GM18870 (cell line): ENCODE measurements at regions not wholly inside any gene's neighbourhood (a gene's known extent, or its start where the extent isn't known, plus 50 kb on each side); places are given as distances from the start of the nearest gene placed in this dataset.

Source experiments
- ATAC-seq: cut with Tn5 transposase; IDR thresholded peaks from one replicate; pipeline ENCODE4 v1.9.1; 2021; ENCODE audit warnings: moderate library complexity; ENCODE audit not compliant: unreplicated experiment

DNA sequence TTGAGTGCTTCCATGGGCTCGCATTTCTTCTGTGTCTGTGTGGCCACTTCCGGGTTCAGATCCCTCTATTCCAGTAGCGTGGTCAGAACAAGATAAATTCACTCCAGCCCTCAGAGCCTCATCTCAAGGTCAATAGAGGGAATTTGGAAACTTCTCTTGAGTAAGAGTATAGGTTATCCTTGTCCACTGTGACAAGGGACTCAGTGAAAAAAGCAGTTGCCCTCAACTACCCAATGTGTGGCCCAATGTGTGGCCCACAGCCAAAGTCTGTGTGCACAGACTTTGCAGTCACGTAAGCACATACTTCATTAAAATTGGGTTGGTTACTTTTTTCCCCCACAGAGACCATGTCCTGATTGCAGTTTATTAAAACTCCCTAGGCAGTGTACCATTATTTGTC lies 305.6 kb upstream of the SEMA6D start:
- ATAC-seq: no peak

DNA sequence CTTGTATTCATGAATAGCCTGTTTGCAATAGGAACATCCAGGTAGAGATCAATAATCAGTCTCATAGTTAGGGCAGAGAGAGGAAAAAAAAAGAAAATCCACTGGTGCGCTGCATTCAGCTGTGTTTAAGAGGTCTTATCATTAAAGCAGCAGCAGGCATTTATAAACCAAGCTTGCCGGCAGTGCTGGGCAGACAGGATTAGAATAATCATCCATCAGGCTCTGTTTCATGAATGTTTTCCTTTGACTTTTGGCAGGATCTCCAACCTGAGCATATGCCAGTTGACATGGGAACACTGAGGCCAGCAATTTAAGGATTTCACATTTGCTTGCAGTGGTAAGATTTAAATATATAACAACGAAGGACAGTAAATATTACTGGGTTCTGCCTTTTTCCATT lies 305.2 kb upstream of the SEMA6D start:
- ATAC-seq: no peak

DNA sequence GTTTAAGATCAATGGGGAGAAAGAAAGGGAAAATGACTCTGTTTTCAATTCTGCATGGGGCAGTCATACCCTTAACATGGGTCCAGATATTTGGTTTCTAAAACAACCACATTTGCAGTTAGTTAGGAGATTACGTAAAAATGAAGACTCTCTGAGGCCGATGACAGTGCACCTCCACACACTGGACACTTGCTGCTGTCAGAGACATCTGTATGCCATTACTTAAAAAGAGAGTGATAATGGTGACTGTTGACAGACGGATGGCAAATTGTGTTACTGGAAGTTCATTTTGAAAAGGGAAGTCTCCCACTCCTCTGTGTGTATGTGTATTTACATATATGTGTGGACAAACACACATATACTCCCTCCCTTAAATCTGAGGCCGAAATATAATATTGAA lies 304.5 kb upstream of the SEMA6D start:
- no peak for ATAC-seq

DNA sequence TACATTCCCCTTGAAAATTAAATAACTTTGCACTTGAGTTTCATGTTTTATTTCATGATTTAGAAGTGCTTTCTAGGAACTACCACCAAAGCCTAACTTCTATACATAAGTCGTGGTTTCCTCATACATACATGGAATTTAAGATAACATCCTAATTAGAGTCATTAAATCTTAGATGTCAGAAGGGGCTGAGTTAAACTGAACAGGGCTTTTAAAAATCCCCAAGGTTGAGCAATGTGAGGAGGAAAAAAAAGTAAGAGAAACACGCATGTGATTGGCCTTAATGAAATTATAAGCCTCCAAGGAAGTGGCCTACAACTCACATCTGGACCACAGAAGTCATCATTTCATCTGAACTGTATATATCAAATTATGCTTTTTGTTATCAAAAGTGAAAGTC lies 303.1 kb upstream of the SEMA6D start:
- ATAC-seq: no peak

DNA sequence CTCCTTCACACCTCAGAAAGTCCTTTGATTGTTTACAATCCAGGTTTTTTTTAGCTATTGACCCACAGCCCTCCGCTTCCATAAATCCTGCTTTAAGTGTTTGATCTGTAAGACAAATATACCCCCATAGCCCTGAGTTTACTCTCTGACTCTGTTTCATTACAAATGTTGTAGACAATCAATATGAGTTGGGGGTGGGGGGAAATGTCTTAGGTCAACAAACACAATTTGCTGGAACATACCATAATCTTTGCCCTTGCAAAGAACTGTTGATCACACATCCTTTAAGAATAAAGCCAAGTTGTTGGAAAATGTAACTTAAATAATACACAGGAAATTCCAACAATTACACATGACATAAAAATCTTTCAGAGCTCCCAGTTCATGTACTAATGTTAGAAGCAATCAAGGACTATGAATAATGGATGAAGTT lies 301.8 kb upstream of the SEMA6D start:
- no peak for ATAC-seq

DNA sequence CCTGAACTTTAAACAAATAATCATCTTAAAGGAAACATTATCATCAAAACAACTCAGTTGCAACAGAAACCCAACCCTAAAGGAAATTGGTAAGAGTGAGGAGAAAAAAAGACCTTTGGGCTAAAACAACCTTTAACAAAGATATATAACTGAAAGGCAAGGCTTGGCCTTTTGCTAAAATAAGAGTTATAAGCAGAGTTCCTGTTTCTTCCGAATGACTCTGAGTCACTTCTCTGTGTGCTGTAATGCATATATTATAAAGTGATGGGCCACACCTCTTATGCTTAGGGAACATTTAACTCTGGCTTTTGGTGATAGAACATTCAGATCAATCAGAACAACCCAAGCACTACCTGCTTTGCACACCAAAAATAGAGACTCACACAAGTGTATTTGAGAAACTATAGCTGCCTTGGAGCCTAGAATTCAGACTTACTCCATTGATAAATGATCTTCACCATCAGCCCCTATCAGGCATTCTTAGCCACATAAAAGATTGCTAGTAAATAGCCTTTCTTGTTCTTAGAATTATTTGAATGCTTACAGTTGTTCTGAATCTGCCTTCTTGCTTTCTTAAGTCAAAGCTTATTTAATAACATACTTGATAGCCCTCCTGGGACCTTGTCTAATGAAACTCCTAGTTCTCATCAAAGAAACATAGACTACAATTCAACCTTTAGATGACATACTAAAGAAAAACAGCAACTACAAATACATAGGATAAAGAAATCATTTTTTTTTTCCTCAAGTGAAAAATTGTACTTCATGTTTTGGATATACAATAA lies 294.2 kb upstream of the SEMA6D start:
- ATAC-seq: no peak

DNA sequence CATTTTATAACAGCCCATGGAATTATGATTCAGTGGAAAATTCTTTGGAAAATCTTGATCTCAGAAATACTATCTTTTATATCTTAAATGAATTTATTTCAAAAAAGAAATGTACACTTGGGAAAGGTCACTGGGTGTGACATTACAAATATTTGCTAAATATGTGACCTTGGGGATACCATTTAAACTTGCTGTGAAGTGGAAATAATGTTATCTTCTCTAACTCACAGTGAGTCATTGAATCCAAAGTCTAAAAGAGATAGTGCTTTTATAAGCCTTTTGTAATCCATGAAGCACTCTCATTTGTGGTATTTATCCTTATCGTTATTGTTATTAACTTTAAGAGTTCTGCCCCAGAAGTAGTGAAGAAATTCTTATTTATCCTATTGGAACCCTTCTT lies 289.8 kb upstream of the SEMA6D start:
- no peak for ATAC-seq

DNA sequence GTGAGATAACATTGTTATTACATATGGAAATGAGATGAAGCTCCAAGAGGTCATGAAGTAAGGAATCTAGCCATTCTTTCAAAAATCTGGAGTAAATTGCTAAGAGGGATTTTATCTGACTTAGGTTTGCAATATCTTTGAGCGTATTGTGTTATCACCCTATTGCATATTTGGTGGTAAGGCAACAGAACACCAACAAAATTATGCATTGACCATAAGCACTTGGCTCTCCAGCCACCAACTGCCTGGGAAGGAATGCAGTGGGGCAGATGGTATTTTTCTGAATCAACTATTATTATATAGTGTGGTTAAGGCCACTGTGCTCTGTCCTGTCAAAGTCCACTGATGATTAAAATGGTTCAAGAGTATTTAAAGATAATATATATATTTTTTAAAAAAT lies 287.9 kb upstream of the SEMA6D start:
- no peak for ATAC-seq

DNA sequence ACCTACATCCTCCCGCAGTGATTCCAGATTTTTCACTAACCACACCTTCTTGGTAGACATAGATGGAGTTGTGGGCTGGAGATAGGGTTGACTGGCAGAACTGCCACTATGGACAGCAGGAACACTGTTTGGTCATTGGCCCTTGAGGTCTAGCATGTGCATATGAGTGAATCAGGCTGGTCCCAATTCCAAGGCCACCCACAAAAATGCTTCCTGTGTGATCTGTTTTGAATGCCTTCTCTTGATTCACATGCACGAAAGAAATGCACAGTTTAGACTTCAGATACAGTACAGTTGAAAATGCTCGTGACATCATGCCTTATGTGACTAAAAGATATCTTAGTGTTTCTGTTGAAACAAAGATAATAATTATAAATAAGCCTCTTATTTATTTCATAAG lies 285.8 kb upstream of the SEMA6D start:
- ATAC-seq: no peak

DNA sequence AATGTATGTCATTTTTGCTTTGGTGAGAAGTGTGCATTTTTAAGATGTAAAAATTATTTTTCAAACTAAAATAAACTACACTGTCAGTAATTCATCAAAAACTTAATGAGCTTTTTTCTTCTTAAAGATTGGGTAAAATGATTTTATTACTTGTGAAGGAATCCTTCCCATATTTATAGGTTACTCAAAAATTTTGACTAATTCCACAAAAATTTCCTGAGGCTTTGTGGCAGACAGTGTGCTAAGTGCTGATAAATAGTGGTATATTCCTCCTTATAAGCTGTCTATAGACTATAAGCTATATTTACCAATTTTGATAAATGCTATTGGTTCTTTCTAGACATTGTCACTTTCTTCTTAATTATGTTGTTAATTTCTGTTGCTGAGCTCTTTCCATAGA lies 284.5 kb upstream of the SEMA6D start:
- no peak for ATAC-seq

DNA sequence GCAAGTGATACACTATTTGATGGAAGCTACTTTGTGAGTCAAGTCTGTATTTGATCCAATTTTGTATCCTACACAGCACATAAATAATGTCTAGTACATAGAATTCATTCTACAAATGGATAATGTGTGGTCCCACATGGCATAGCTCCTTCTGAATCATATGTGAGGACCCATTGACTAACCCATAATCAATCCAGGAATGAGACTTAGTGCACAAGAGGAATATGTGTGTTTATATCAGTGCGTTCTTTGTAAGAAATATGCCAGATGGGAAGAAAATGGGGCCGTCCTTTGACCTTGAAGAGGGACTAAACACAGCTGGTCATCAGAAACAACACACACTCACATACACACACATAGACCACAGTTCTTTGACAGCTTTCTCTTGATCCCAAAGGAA lies 282.7 kb upstream of the SEMA6D start:
- no peak for ATAC-seq

DNA sequence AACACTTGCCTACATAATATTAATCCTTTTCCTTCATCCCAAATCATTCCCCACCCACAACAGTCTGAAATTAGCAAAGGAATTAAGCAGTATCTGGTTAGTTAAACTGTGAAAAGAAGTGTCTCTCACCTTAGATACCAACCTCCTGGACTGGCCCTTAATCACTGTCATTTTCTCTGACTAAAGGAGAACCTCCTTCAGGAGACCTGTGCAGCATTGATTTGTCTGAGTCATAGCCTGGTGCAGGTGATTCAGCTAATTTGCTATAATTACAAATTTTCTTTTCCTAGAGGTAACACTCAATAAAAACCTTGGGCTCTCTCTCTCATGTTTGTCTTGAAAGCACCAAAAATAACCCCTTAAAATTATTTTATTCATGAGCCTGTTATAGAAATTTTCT lies 279.8 kb upstream of the SEMA6D start:
- ATAC-seq: no peak

DNA sequence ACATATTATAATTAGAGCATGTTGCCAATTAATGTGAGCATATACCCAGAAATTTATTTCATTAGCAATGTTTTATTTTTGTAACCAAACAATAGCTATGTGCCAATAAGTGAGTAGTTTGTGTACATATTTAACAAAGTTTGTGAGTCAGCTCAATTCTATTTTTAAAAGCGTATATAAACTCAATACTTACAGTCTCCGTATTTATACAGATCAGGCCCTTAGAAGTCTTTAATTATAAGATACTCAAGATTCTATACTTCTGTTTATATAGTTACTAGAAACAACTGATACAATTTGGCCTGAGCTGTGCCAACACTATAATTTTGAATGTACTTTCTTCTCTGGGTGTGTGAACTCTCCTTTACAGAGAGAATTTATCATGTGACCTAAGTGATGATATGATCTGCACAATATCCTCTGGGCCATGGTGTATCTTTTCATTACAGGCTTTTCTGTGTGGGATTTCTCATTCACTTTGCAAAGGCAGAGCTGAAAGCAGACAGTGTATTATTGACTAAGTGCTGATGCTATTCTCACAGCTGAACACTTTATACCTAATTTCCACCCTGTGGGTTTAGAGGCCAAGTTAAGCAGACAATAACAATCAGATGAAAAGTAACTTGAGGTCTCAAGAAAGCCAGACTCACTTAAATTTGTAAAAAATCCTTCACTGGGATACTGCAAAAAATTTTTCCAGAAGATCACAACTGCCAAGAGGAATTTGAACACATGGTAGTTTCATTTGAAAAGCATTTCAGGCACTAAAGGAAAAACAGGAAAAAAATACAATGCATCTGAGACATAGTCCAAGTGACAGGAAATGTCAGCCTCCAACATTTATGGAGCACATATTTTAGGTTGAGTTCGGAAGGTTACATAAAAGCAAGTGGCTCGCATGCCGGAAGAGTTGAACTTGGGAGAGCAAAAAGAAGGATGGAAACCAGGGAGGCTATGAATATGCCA lies 277.9 kb upstream of the SEMA6D start:
- no peak for ATAC-seq

DNA sequence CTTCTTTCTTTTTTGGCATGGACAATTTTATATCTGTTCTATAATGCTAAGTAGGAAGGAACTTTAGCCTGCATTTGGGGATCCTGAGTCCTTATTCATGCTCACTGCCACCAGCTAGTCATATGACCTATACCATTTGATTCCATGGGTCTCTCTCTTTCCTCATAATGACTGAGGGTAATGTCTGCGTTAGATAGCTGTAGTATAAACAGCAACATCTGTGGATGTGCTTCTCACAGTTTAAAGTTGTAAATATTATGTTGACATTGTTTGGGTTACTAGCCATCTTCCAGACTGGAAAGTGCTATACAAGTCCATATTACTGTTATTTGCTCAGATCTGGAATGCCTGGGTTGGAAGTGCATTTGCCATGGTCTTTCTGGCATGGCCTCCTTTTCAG lies 274.9 kb upstream of the SEMA6D start:
- no peak for ATAC-seq

DNA sequence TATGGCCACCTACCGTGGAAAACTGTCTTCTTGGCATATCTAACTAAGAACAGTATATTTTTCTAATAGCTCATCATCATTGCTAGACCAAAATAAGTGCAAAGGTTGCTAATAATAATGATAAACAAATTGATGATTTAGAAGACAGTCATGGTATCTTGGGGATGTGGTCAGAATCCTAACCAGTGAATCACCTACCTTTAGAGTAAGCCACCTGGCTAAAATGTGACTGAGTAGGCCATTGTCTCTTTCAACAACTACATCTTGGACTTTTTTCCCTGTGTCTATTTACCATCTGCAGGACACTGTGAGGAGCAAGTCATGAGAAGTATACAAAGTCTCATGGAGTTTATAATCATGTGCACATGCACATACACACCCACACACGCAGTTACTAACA lies 273.5 kb upstream of the SEMA6D start:
- no peak for ATAC-seq

DNA sequence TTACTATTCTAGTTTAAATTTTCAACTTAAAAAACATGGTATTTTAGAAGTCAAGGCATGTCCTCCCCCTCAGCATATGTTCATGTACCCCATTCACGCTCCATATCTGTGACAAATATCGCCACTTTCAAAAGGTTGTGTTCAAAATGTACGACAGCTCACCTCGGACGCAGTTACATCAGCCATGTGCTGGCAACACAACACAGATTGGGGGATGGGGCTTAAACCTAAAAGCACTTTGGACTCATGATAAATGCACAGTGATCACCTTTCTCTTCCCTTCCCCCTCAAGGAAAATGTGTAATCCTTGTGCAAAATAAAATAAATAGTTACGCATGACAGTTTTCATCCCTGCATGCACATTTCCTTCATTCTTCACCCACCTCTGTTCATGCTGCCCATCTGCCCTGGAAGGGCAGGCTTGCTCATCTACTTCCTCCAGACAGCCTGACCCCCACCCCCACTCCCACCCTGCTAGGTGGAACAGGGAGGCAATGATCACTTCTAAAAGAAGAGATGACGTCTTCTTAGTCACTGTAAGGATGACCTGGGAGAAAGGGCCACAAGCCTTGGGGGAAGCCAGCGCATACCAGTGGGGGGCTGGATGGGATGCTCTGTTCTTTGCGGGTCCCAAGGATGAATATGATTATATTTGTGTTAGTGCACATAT lies 271.4 kb upstream of the SEMA6D start:
- no peak for ATAC-seq

DNA sequence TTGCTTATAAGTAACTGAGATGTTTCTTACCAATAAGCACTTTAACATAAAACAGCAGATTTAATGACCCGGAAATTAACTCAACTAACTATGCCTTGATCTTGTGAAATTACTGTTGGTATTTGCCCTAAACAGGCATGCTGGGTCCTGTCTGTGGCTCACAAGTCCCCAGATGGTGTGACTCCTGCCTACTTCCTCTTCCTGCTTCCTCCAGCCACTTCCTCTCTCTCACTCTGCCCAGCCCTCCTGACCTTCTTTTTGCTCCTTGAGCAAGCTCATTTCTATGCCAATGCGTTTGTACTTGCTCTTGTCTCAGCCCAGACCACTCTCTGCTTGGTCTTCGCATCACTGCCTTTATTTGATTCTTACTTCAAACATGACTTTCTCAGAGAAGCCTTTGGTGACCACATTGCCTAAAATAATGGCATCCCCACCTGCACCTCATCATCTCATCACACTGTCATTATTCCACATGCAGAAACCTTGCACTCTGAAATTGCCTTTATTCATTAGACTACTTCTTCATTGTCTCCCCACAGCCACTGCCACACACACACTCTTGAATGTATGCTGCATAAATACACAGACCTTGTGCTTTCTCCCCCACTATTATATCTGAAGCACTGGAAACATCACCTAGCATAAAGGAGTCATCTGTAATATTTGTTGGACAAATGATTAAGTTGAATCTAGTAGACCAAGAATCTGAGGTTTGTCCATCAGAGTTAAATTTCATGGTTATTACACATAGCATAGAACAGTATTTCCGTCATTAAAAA lies 256.3 kb upstream of the SEMA6D start:
- no peak for ATAC-seq

DNA sequence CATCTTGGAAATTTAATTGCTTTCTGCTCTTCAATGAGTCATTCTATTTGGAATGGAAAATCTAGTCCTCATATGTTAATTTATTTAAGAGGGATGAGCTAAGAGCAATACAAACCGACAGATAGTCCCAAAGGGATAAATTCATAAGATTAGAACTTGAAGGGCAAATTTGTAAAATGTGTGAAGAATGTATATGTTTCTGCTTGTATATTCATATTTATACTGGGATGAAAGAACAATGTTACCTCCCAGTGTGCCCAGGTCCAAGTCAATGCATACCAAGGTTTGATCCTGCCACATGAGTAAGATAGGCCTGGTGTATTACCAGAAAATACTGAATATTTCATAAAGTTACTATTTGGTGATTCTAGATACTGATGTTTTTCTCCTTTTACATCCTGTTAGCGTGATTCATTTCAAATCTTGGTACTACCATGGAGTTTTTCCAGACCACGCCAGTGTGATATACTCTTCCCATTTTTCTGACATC lies 255.6 kb upstream of the SEMA6D start:
- no peak for ATAC-seq

DNA sequence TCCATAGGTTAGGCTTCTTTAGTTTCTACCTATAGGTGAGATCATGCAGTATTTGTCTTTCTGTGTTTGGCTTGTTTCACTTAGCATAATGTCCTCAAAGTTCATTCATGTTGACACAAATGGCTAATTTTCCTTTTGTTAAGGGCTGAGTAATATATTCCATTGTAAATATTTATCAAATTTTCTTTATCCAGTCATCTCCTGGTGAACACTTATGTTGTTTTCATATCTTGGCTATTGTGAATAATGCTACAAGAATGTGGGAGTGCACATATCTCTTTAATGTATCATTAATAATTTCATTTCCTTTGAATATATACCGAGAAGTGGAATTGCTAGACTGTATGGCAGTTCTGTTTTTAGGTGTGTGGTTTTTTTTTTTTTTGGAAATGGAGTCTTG lies 250.9 kb upstream of the SEMA6D start:
- ATAC-seq: no peak

DNA sequence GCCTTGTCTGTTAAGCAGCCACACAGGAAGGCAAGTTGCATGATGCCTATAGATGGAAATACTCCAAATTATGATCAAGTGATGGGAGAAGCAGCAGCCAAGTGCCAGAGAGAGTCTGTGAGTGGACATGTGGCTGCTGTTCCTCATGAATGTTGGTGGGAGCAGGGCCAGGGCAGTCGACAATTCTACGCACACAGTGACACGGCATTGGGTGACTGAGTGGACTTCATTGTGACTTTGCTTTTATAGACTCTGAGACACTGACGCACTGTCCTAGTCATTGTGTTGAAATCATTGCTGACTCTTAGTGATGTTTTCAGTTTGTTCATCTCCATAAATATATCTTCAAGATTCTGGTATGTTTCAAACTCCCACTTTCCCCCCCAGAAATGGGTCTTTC lies 246.3 kb upstream of the SEMA6D start:
- ATAC-seq: no peak
